ENCODE measurements at regions not wholly inside any gene's neighbourhood (a gene's known extent, or its start where the extent isn't known, plus 50 kb on each side); places are given as distances from the start of the nearest gene placed in this dataset.

GRCh38 chr10:4699950-4700730 lies 125.9 kb upstream of the AKR1E2 start:
- H3K9me3 ChIP-seq = no peaks in the 10 kb centered on the region
- no peak for TF ChIP-seq CTCF (IDR thresholded peaks at IDR 0.05)
- H3K4me3 ChIP-seq = no peak overlapping the region
- H3K36me3 ChIP-seq = no peaks in the 10 kb centered on the region
- H3K4me1 ChIP-seq = no peaks in the 10 kb centered on the region
- no peaks in the 10 kb centered on the region for H3K27me3 ChIP-seq
- no peak overlapping the region for H3K27ac ChIP-seq
- no peak for DNase-seq (ENCODE audit: low spot score)

GRCh38 chr10:4698075-4698474 lies 127.9 kb upstream of the AKR1E2 start:
- Histone ChIP-seq H3K36me3 (no peaks in the 10 kb centered on the region), H3K27me3 (no peaks in the 10 kb centered on the region), H3K27ac (no peak overlapping the region), H3K4me1 (no peaks in the 10 kb centered on the region), H3K9me3 (no peaks in the 10 kb centered on the region), H3K4me3 (no peak overlapping the region)
- no peak for TF ChIP-seq CTCF (IDR thresholded peaks at IDR 0.05)
- no peak for DNase-seq (ENCODE audit: low spot score)

- Histone ChIP-seq H3K4me1 (no peaks in the 10 kb centered on the region), H3K27ac (no peak overlapping the region), H3K36me3 (no peaks in the 10 kb centered on the region), H3K27me3 (no peaks in the 10 kb centered on the region), H3K4me3 (no peak overlapping the region), H3K9me3 (no peaks in the 10 kb centered on the region)
- TF ChIP-seq CTCF (IDR thresholded peaks at IDR 0.05) = no peak
- no peak for DNase-seq (ENCODE audit: low spot score)
Observed at GRCh38 chr10:4696186-4696585, 129.8 kb upstream of the AKR1E2 start.

- no peaks in the 10 kb centered on the region for H3K27me3 ChIP-seq
- H3K36me3 ChIP-seq = no peaks in the 10 kb centered on the region
- no peak for DNase-seq (ENCODE audit: low spot score)
- no peak for TF ChIP-seq CTCF (IDR thresholded peaks at IDR 0.05)
- no peaks in the 10 kb centered on the region for H3K4me1 ChIP-seq
- no peaks in the 10 kb centered on the region for H3K9me3 ChIP-seq
- no peak overlapping the region for H3K4me3 ChIP-seq
- no peak overlapping the region for H3K27ac ChIP-seq
Observed at GRCh38 chr10:4693967-4694366, 132.0 kb upstream of the AKR1E2 start.

GRCh38 chr10:4692206-4692605 lies 133.8 kb upstream of the AKR1E2 start:
- Histone ChIP-seq H3K9me3 (no peaks in the 10 kb centered on the region), H3K4me3 (no peak overlapping the region), H3K27me3 (no peaks in the 10 kb centered on the region), H3K4me1 (no peaks in the 10 kb centered on the region), H3K36me3 (no peaks in the 10 kb centered on the region), H3K27ac (no peak overlapping the region)
- no peak for DNase-seq (ENCODE audit: low spot score)
- TF ChIP-seq CTCF (IDR thresholded peaks at IDR 0.05) = no peak

GRCh38 chr10:4691776-4692175 lies 134.2 kb upstream of the AKR1E2 start:
- no peaks in the 10 kb centered on the region for H3K9me3 ChIP-seq
- no peaks in the 10 kb centered on the region for H3K27me3 ChIP-seq
- no peaks in the 10 kb centered on the region for H3K4me1 ChIP-seq
- H3K36me3 ChIP-seq = no peaks in the 10 kb centered on the region
- no peak overlapping the region for H3K27ac ChIP-seq
- no peak for DNase-seq (ENCODE audit: low spot score)
- TF ChIP-seq CTCF (IDR thresholded peaks at IDR 0.05) = no peak
- no peak overlapping the region for H3K4me3 ChIP-seq

Measured in right atrium auricular region (tissue), 2 donors.